Body of pancreas (tissue), 4 donors: ENCODE measurements at regions not wholly inside any gene's neighbourhood (a gene's known extent, or its start where the extent isn't known, plus 50 kb on each side); places are given as distances from the start of the nearest gene placed in this dataset.

Source experiments
- POLR2A ChIP-seq, 3 donors: fragments of 450-650 bp; IDR thresholded peaks; one replicate each; pipeline ENCODE4 v1.6.1; 2016; ENCODE audit warnings: antibody characterized with exemption in 3 of 3, mild to moderate bottlenecking in 2 of 3
- TF ChIP-seq, protein P1 (sequence below), 7 experiments: fragments of 450-650 bp in 4 of 7; fragments of 200-600 bp in 3 of 7; sonication (generic) in 3 of 7; IDR thresholded peaks; one replicate each; pipeline ENCODE4 v1.5.1; 2016 to 2019; ENCODE audit warnings: antibody characterized with exemption in 7 of 7

GRCh38 chr6:33927112-33927511 is 123.3 kb upstream of the MLN start:
- no peak for TF ChIP-seq POLR2A (IDR thresholded peaks at IDR 0.05)
- TF ChIP-seq, protein P1, sequence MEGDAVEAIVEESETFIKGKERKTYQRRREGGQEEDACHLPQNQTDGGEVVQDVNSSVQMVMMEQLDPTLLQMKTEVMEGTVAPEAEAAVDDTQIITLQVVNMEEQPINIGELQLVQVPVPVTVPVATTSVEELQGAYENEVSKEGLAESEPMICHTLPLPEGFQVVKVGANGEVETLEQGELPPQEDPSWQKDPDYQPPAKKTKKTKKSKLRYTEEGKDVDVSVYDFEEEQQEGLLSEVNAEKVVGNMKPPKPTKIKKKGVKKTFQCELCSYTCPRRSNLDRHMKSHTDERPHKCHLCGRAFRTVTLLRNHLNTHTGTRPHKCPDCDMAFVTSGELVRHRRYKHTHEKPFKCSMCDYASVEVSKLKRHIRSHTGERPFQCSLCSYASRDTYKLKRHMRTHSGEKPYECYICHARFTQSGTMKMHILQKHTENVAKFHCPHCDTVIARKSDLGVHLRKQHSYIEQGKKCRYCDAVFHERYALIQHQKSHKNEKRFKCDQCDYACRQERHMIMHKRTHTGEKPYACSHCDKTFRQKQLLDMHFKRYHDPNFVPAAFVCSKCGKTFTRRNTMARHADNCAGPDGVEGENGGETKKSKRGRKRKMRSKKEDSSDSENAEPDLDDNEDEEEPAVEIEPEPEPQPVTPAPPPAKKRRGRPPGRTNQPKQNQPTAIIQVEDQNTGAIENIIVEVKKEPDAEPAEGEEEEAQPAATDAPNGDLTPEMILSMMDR (IDR thresholded peaks at IDR 0.05), result no peak
